ENCODE measurements at regions not wholly inside any gene's neighbourhood (a gene's known extent, or its start where the extent isn't known, plus 50 kb on each side); places are given as distances from the start of the nearest gene placed in this dataset.

DNA sequence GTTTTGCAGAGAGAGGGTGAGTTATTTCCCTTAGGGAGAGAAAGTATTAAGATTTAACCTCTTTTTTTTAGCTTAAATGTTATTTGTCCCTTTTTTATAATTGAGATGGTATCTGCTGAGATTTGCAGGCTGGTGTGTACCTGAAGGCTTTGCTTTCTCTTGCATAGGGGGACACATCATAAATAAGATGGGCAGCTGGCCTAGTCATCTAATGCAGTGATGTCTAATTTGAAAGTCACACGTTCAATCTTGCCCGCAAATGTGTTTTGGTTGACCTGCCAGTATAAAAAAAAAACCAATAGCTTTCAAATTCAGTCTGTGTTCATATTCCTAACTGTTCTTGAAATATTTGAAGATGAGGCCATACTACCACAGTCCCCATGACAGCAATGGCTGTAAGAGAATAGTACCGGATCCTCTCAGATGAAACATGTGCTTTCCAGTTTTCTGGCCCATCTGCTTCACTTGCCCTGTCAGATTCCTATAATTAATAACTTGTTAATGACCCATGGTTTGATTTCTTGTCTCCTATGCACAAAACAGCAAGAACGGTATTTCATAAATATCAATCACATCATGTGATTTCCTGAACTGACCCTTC lies 914.2 kb downstream of the IPMK start:
- TF ChIP-seq, protein P1, sequence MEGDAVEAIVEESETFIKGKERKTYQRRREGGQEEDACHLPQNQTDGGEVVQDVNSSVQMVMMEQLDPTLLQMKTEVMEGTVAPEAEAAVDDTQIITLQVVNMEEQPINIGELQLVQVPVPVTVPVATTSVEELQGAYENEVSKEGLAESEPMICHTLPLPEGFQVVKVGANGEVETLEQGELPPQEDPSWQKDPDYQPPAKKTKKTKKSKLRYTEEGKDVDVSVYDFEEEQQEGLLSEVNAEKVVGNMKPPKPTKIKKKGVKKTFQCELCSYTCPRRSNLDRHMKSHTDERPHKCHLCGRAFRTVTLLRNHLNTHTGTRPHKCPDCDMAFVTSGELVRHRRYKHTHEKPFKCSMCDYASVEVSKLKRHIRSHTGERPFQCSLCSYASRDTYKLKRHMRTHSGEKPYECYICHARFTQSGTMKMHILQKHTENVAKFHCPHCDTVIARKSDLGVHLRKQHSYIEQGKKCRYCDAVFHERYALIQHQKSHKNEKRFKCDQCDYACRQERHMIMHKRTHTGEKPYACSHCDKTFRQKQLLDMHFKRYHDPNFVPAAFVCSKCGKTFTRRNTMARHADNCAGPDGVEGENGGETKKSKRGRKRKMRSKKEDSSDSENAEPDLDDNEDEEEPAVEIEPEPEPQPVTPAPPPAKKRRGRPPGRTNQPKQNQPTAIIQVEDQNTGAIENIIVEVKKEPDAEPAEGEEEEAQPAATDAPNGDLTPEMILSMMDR (IDR thresholded peaks at IDR 0.05; ENCODE audit: poor library complexity): no peak
- TF ChIP-seq EZH2 (IDR thresholded peaks at IDR 0.05; ENCODE audit: borderline replicate concordance): no peak

Measured in hepatocyte (in vitro differentiated cells).